ENCODE measurements at regions not wholly inside any gene's neighbourhood (a gene's known extent, or its start where the extent isn't known, plus 50 kb on each side); places are given as distances from the start of the nearest gene placed in this dataset.

- no peak for TF ChIP-seq CTCF (conservative IDR thresholded peaks at IDR 0.05; ENCODE audit: low read depth in 2 of 2)
- no peak for TF ChIP-seq ZNF331 (CRISPR knock-in tag; IDR thresholded peaks at IDR 0.05; ENCODE audit: low read depth)
- TF ChIP-seq STAT1 (IDR thresholded peaks at IDR 0.05; ENCODE audit: unreplicated experiment): no peak
- TF ChIP-seq ZNF114 (CRISPR knock-in tag; IDR thresholded peaks at IDR 0.05): no peak
- TF ChIP-seq EZH2phosphoT487 (IDR thresholded peaks at IDR 0.05; ENCODE audit: unreplicated experiment): no peak
- TF ChIP-seq REST (IDR thresholded peaks at IDR 0.05; ENCODE audit: unreplicated experiment): no peak
- TF ChIP-seq JUNB (IDR thresholded peaks at IDR 0.05; ENCODE audit: unreplicated experiment): no peak
- TF ChIP-seq POLR2AphosphoS5 (IDR thresholded peaks at IDR 0.05; ENCODE audit: low read depth): no peak
- no peak for TF ChIP-seq NANOG (IDR thresholded peaks at IDR 0.05; ENCODE audit: borderline replicate concordance)
- no peak for TF ChIP-seq ETS1 (IDR thresholded peaks at IDR 0.05)
Measured at GRCh38 chr10:111765216-111765615, 418.3 kb downstream of the GPAM start (continued).

- Mint-ChIP-seq H3K4me3 (no peak overlapping the region), H3K9me3 (no peaks in the 10 kb centered on the region; the same call in 2 of the 3 replicates), H3K27me3 (ENCODE audit: insufficient read depth, low read depth, poor library complexity) (peaks cover 3% of the 10 kb centered on the region), H3K27ac (no peak overlapping the region), H3K4me1 (peaks cover 21% of the 10 kb centered on the region), H3K36me3 (ENCODE audit: low read depth) (no peaks in the 10 kb centered on the region)
- Histone ChIP-seq H3K36me3 (ENCODE audit: insufficient read depth) (no peaks in the 10 kb centered on the region), H3K27ac (ENCODE audit: low read depth) (no peak overlapping the region), H3K4me3 (no peak overlapping the region), H3K9me2 (ENCODE audit: insufficient read depth) (0 out of 2 replicates have a peak, but pooled peaks cover 4% of the 10 kb centered on the region), H3F3A (replicated peaks; ENCODE audit: low read depth) (no peaks in the 10 kb centered on the region), H3K4me1 (ENCODE audit: insufficient read depth) (peaks cover 20% of the 10 kb centered on the region), H4K20me1 (replicated peaks; ENCODE audit: insufficient read depth) (no peaks in the 10 kb centered on the region), H3K79me2 (replicated peaks; ENCODE audit: insufficient read depth) (no peaks in the 10 kb centered on the region), H2AFZ (peak overlapping the region; percentile 25; the same call in 1 of the 2 replicates), H3K4me2 (no peak overlapping the region), H3K27me3 (ENCODE audit: insufficient read depth) (no peaks in the 10 kb centered on the region)
- ATAC-seq: no peak
- DNase-seq (ENCODE audit: low spot score): no peak
- TF ChIP-seq STAT1 (IDR thresholded peaks at IDR 0.05; ENCODE audit: unreplicated experiment): no peak
- no peak for TF ChIP-seq REST (IDR thresholded peaks at IDR 0.05; ENCODE audit: unreplicated experiment)
Measured at GRCh38 chr10:111766464-111766863, 417.1 kb downstream of the GPAM start.
